Activated naive CD4-positive, alpha-beta T cell (primary cell): ENCODE measurements at regions not wholly inside any gene's neighbourhood (a gene's known extent, or its start where the extent isn't known, plus 50 kb on each side); places are given as distances from the start of the nearest gene placed in this dataset.

Experiments
- DNase-seq, 4 experiments: peaks; one replicate each; lab custom pipeline; 2025; lab: John Stamatoyannopoulos, UW

- DNase-seq, result no peak
Measured at GRCh38 chr5:166317425-166317824, 1974.0 kb upstream of the WWC1 start.

- DNase-seq, result no peak
Measured at GRCh38 chr5:166320920-166321480, 1970.4 kb upstream of the WWC1 start.

DNA sequence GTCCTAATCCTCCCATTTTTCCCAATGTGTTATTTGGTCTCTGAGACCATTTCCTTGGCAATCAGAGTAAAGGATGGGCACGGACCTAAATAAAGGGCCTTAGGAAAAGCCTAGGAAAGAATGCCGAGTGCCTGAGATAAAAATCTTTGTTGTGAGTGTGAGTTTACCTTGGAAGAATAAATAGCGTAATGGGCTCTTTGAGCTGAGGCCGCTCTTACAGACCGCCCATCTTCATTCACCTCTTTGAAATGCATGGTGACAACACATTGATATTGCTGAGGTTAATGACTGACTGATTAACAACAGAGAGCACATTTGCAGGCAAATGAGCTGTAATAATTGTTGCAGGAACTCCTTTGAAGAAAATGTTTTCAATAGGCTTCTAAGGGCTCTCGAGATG is 1967.1 kb upstream of the WWC1 start:
- DNase-seq, result no peak

DNA sequence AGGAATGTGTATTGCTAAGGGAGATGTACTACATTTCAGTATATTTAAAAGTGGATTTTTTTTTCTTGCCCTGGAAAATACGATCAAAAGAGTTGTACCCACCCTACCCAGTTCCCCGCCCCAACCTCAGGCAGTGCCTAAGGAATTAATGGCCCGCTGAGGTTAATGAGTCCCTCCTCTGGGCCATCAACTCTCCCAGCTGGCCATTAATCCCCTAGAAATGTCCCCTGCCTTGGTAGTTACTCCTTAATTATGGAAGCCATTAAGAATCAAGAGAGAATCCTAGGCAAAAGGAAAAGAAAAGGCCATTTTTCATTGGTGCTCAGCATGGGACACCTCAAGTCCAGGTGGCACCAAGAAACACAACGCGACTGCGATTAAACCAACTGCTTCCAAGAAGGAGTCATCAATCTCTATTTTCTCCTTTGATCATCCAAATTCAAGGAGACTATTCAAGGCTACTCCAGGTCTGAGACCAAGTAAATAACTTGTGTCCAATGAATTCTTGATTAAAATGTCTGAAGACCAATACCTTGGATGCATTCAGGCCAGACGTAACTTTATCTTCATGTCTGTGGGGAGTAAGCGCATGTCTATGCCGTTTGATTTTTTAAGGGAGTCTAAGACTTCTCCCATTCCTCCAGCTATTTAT is 1962.2 kb upstream of the WWC1 start:
- DNase-seq, result no peak

GRCh38 chr5:166330036-166330435 is 1961.4 kb upstream of the WWC1 start:
- DNase-seq, result no peak

DNA sequence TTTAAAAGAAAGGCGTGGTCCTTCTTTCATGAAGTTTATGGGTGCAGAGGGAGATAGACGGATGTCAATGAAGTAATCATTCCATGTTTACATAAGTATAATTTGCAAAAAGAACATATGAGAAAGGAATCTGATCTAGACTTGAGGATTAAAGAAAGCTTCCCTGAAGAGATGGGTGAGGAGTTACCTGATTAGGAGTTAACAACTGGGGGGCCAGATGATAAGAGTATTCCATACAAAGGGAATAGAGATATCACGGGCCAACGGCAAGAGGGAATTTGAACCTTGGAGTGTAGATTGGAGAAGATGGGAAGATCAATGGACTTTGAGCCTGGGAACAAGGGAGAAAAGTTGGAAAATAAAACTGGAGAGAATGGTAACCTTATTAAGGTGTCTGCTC is 1959.9 kb upstream of the WWC1 start:
- DNase-seq, result no peak

- no peak for DNase-seq
Measured at GRCh38 chr5:166338801-166339200, 1952.6 kb upstream of the WWC1 start.

DNA sequence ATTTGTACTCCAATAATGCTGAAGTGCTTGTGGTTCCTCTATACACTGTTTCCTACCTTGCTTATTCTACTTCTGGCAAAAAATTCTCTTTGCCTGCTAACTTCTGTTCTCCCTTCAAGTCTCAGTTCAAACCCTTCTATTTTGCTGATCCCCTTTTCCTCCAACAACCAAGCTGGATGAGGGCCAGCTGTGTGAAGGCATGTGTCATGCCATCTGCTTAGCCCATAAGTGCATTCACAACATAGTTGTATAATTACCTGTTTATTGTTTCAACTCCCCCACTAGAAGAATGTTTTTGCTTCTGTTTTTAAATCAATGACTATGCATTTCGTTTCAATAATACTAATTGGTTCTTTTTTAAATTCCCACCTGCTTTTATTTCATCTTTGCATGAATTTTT is 1951.4 kb upstream of the WWC1 start:
- no peak for DNase-seq

DNA sequence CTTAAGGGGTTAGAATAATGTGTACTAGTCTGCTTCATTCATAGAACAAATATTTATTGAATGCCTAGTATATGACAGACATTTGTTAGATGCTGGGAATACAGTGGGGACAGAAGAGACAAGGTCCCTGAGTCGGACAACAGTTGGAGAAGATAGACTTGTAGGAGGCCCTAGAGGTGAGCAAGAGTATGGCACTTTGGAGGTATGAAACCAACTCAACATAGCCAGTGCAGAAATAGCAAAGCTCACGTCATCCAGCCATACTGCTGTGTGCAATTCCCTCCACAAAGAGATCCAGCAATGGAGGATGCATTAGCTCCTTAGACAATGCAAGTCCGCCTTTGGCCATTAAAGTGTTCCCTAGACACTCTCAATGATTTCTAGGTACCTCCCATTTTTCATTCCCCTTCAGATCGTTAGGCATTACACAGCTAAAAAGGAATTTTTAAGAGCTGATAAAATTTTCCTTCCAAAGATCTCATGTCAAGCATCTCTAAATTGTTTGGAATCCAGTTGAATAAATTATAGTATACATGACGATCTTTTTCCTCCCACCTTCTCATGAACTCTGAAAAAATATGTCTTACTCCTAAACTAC is 1949.6 kb upstream of the WWC1 start:
- no peak for DNase-seq

GRCh38 chr5:166342402-166342801 is 1949.0 kb upstream of the WWC1 start:
- no peak for DNase-seq

DNA sequence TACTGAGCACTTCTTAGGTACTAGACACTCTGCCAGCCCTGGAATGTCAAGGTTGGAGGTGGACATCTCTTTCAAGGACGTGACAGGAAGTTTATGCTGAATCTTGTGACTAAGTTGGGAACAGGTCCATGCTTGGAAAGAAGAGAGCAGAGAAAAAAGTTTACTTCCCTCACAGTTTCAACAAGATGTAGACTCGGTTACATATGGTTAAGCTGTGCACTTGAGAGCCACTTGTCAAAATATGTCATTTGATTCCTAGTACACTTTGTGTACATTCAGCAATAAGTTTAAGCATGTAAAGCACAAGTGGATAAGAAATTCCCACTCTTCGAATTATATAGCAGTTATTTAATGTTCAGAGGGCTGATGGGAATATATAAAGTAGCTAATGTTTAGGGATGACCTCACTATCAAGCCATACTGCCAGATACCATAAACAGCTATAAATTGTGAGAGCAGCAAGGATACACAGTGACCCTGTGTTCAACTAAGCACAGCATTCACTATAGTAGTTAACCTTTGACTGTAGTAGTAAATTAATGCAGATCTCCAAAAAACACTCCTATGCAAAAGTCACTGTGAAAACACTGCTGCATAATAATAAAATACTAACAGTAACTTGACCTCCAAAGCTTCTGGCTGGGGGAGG is 1944.6 kb upstream of the WWC1 start:
- no peak for DNase-seq

DNA sequence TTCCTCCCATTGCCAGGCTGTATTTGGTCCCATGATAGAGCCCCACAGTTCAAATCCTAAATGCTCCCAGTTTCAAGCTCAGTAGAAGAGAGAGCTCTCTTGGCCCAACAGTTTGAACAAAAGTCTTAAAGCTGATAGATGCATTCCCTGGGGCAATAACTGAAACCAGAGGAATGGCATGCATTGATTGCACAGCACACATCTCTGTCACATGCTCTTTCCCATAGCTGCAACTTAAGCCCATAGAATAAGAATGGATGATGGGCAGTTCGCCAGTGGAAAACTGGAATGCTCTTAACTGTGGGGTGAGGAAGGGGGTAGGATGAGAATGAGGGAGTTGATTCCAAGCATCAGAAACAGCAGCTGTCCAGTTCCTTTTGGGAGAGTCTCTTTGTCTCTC is 1942.4 kb upstream of the WWC1 start:
- DNase-seq, result no peak

- DNase-seq, result no peak
Measured at GRCh38 chr5:166353580-166353979, 1937.9 kb upstream of the WWC1 start.

- DNase-seq, result no peak
Measured at GRCh38 chr5:166354332-166354731, 1937.1 kb upstream of the WWC1 start.

GRCh38 chr5:166356096-166356495 is 1935.3 kb upstream of the WWC1 start:
- DNase-seq, result no peak

DNA sequence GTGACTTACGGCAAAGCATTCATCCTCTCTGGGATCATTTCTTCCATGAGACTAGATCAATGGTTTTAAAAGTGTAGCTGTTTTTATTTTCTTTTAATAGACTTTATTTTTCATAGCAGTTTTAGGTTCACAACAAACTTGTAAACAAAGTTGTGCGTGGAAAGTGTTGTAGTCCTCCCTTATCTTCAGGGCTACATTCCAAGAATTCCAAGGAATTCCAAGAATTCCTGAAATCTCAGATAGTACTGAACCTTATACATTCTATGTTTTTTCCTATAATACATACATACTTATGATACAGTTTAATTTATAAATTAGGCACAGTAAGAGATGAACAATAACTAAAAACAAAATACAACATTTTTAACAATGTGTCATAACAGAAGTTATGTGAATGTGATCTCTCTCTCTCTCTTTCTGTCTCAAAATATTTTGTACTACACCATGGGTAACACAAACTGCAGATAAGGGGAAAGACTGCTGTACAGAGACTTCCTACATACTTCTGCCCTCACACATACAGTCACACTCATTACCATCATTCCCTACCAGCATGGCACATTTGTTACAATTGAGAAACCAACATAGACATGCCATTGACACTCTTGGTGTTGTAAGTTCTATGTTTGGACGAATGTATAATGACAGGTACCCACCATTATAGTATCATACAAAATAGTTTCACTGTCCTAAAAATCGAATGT is 1933.2 kb upstream of the WWC1 start:
- no peak for DNase-seq

DNA sequence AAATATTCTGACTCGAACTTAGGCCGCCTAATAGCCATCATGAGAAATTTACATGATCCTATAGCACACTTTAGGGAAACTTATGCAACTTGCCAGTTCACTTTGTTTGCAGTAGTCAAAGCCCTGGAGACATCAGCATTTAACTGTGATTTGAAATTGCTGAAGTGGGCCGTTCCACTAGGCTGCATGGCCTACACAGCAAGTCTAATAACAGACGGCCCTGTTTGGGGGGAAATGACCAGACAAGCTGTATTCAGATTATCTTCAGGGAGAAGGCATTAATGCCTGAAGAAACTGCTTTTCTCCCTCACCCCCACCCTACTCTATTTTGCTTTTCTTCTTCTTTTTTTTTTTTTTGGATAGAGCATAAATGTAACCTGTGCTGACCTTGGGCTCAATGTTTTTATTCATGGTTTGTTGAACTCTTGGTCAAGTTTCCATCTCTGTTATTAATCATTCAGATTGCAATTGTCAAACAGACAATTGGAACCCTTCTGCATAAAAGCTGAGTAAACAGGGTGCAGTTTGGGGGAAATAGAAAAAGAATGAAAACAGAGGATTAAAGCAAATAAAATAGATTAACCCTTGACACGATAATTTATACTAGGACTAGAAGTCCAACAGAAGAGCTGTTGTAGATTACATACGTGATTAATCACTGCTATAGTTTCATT is 1928.2 kb upstream of the WWC1 start:
- no peak for DNase-seq

- DNase-seq, result no peak
Measured at GRCh38 chr5:166365164-166365563, 1926.3 kb upstream of the WWC1 start.

GRCh38 chr5:166367391-166367790 is 1924.1 kb upstream of the WWC1 start:
- DNase-seq, result no peak

GRCh38 chr5:166369346-166369745 is 1922.1 kb upstream of the WWC1 start:
- DNase-seq, result no peak

DNA sequence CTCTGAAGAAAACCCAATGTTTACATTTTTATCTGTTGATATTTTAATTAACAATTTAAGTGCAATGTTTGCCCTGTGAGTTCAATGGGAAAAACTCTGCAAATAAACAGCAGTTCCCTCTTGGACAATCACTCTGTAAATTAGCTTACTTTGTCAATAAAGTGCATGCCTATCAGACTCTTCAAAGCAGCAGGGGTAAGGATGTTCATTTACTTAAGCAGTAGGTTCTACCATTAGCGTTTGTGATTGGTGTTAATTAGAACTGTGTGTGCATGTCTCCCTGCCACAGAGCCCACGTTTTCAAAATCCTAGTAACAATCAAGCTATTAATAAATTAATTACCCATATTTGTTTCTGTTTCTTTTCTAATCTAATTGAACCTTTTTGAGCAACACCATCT is 1921.6 kb upstream of the WWC1 start:
- DNase-seq, result no peak
